IgD-negative memory B cell (primary cell): ENCODE measurements at regions not wholly inside any gene's neighbourhood (a gene's known extent, or its start where the extent isn't known, plus 50 kb on each side); places are given as distances from the start of the nearest gene placed in this dataset.
A peak's percentile ranks its signal among the peaks of the same experiment; 100 is the strongest.

Source experiments
- H3K27ac Mint-ChIP-seq, 3 donors: one replicate each; pipeline ENCODE4 v1.8.0; 2020 to 2022; ENCODE audit warnings: mild to moderate bottlenecking in 3 of 3, mixed read lengths in 3 of 3, moderate library complexity in 1 of 3
- H3K27me3 Mint-ChIP-seq: one replicate; pipeline ENCODE4 v1.8.0; 2021; ENCODE audit warnings: mixed read lengths
- H3K36me3 Mint-ChIP-seq: one replicate; pipeline ENCODE4 v1.8.0; 2020; ENCODE audit warnings: mild to moderate bottlenecking, mixed read lengths
- H3K4me1 Mint-ChIP-seq, 3 donors: one replicate each; pipeline ENCODE4 v1.8.0; 2020 to 2022; ENCODE audit warnings: mixed read lengths in 3 of 3, mild to moderate bottlenecking in 1 of 3
- H3K4me3 Mint-ChIP-seq, 4 donors: one replicate each; pipeline ENCODE4 v1.8.0; 2020 to 2022; ENCODE audit warnings: mild to moderate bottlenecking in 4 of 4, mixed read lengths in 4 of 4, moderate library complexity in 3 of 4
- H3K9me3 Mint-ChIP-seq, 3 donors: one replicate each; pipeline ENCODE4 v1.8.0; 2020 to 2021; ENCODE audit warnings: mixed read lengths in 3 of 3, mild to moderate bottlenecking in 1 of 3

DNA sequence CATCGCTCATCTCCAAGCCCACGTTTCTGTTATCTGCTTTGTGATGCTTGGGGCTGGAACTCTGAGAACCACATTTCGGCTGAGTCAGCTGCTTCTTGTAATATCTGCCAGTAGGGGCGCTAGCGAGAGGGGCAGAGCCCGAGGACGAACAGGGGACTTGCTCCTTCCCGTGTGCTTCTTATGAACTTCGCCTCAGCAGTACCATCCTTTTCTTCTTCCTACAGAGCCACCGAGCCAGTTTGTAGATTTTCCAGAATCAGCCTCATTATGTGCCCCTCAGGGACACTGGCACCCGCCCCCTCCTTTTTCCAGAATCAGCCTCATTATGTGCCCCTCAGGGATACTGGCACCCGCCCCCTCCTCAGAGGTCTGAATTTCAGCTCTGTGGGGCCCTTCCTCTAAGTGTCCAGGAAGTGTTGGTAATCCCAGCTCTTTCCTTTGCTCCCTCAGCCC lies 441.7 kb upstream of the RASGEF1B start:
- peaks cover 0 to 3% (median 2%) of the 10 kb centered on the region in 3 donors for H3K4me1 Mint-ChIP-seq
- H3K4me3 Mint-ChIP-seq, result no peak overlapping the region
- peaks cover 8% of the 10 kb centered on the region for H3K27me3 Mint-ChIP-seq

DNA sequence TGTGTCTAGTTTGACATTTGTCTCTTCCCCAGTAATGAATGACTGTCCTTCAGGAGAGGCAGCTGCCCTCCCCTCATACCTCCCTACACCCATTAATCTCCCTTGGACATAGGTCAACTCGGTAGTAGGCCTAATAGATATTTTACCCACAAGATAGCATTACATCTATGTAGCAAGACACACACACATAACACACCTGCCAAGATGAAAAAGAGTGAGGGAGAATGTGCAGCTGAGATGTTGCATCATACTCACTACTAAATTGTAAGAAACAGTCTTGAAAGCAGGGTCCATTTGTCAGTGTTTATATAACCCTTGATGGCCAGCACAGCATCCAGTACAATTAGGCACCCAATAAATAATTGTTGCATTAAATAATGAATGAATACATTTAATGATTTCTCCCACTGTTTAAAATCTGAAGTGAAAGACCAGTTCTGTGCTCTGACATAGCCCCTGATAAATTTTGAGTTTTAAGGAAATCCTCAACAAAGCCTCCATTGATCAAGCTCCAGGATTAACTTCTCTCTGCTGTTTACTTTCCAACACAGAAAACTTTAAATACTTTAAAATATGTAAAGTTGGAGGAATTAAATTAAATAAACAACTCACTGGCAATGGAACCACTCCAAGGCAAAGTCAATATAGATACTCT lies 440.8 kb upstream of the RASGEF1B start:
- no peak overlapping the region for H3K4me3 Mint-ChIP-seq
- peaks cover 9% of the 10 kb centered on the region for H3K27me3 Mint-ChIP-seq

More for the DNA sequence above, 441.7 kb upstream of the RASGEF1B start:
- Mint-ChIP-seq H3K36me3 (no peaks in the 10 kb centered on the region), H3K27ac (peak overlapping the region in 1 of 3 donors; percentile 76), H3K9me3 (no peaks in the 10 kb centered on the region)

GRCh38 chr4:81906905-81907304 lies 435.2 kb upstream of the RASGEF1B start:
- H3K9me3 Mint-ChIP-seq, result no peaks in the 10 kb centered on the region
- H3K4me1 Mint-ChIP-seq, result no peaks in the 10 kb centered on the region
- H3K4me3 Mint-ChIP-seq, result no peak overlapping the region
- H3K27me3 Mint-ChIP-seq, result peaks cover 1% of the 10 kb centered on the region
- H3K27ac Mint-ChIP-seq, result no peak overlapping the region
- no peaks in the 10 kb centered on the region for H3K36me3 Mint-ChIP-seq

More for the DNA sequence above, 440.8 kb upstream of the RASGEF1B start:
- no peaks in the 10 kb centered on the region for H3K9me3 Mint-ChIP-seq
- peaks cover 0 to 3% (median 2%) of the 10 kb centered on the region in 3 donors for H3K4me1 Mint-ChIP-seq
- H3K27ac Mint-ChIP-seq, result no peak overlapping the region
- no peaks in the 10 kb centered on the region for H3K36me3 Mint-ChIP-seq

DNA sequence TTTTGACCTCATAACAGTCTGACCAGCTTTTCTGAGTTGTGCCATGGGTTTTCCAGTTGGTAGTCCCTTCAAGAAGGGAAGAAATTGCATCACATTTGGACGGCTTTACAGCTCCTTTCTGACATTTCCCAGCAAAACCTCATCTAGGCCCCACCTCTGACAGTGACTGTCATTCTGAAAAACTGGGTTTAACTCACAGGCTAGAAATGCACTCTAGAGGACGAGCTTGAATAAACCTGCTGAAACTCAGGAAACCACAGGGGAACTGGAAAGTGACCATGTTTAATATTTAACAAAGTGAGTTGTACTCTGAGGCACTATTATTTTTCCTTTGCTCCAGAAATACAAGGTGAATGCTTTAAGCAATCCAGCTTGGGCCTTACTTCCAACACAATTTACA lies 434.3 kb upstream of the RASGEF1B start:
- Mint-ChIP-seq H3K36me3 (no peaks in the 10 kb centered on the region), H3K27me3 (peaks cover 1% of the 10 kb centered on the region), H3K9me3 (no peaks in the 10 kb centered on the region), H3K27ac (no peak overlapping the region), H3K4me3 (no peak overlapping the region), H3K4me1 (no peaks in the 10 kb centered on the region)

GRCh38 chr4:81904121-81904520 lies 432.4 kb upstream of the RASGEF1B start:
- H3K36me3 Mint-ChIP-seq, result peaks cover 1% of the 10 kb centered on the region
- no peaks in the 10 kb centered on the region for H3K9me3 Mint-ChIP-seq
- H3K4me1 Mint-ChIP-seq, result no peaks in the 10 kb centered on the region
- no peak overlapping the region for H3K27ac Mint-ChIP-seq
- no peak overlapping the region for H3K4me3 Mint-ChIP-seq
- peaks cover 1% of the 10 kb centered on the region for H3K27me3 Mint-ChIP-seq

GRCh38 chr4:81903212-81903611 lies 431.5 kb upstream of the RASGEF1B start:
- Mint-ChIP-seq H3K9me3 (no peaks in the 10 kb centered on the region), H3K4me1 (no peaks in the 10 kb centered on the region), H3K36me3 (peaks cover 1% of the 10 kb centered on the region), H3K27ac (no peak overlapping the region), H3K27me3 (peaks cover 1% of the 10 kb centered on the region), H3K4me3 (no peak overlapping the region)

GRCh38 chr4:81898862-81899504 lies 427.3 kb upstream of the RASGEF1B start:
- Mint-ChIP-seq H3K4me1 (no peaks in the 10 kb centered on the region), H3K9me3 (no peaks in the 10 kb centered on the region), H3K4me3 (no peak overlapping the region), H3K27ac (no peak overlapping the region), H3K27me3 (no peaks in the 10 kb centered on the region), H3K36me3 (peaks cover 1% of the 10 kb centered on the region)

DNA sequence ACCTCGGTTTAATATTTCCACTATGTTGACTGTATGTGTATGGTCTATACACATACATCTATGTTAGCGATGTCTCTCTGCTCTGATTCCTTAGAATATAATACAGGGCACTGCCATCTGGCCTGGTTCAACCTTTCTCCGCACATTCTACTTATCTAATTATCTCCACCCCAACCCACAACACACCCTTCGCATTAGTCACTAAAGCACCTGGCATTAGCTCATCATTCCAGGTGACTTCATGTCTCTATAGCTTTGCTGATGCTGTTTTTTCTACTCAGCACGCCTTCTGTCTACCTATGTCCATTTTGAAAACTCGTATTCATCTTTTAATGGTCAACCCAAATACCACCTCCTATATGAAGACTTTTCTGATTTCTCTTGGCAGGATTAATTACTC lies 425.2 kb upstream of the RASGEF1B start:
- Mint-ChIP-seq H3K9me3 (no peaks in the 10 kb centered on the region), H3K4me3 (no peak overlapping the region), H3K27ac (no peak overlapping the region), H3K36me3 (peaks cover 1% of the 10 kb centered on the region), H3K4me1 (no peaks in the 10 kb centered on the region), H3K27me3 (peaks cover 2% of the 10 kb centered on the region)

- Mint-ChIP-seq H3K36me3 (no peaks in the 10 kb centered on the region), H3K27me3 (peaks cover 2% of the 10 kb centered on the region), H3K9me3 (peaks cover 0 to 3% (median 0%) of the 10 kb centered on the region in 3 donors), H3K27ac (no peak overlapping the region), H3K4me3 (no peak overlapping the region), H3K4me1 (no peaks in the 10 kb centered on the region)
Measured at GRCh38 chr4:81891005-81891996, 419.6 kb upstream of the RASGEF1B start.

GRCh38 chr4:81884986-81885385 lies 413.3 kb upstream of the RASGEF1B start:
- Mint-ChIP-seq H3K27ac (no peak overlapping the region), H3K4me1 (peaks cover 0 to 2% (median 0%) of the 10 kb centered on the region in 3 donors), H3K36me3 (no peaks in the 10 kb centered on the region), H3K9me3 (peaks cover 0 to 6% (median 0%) of the 10 kb centered on the region in 3 donors), H3K27me3 (peaks cover under 1% of the 10 kb centered on the region), H3K4me3 (no peak overlapping the region)

GRCh38 chr4:81883530-81884450 lies 412.1 kb upstream of the RASGEF1B start:
- Mint-ChIP-seq H3K36me3 (no peaks in the 10 kb centered on the region), H3K27ac (no peak overlapping the region), H3K9me3 (peaks cover 0 to 3% (median 0%) of the 10 kb centered on the region in 3 donors), H3K4me3 (no peak overlapping the region), H3K4me1 (peaks cover 0 to 2% (median 0%) of the 10 kb centered on the region in 3 donors), H3K27me3 (peaks cover 2% of the 10 kb centered on the region)

DNA sequence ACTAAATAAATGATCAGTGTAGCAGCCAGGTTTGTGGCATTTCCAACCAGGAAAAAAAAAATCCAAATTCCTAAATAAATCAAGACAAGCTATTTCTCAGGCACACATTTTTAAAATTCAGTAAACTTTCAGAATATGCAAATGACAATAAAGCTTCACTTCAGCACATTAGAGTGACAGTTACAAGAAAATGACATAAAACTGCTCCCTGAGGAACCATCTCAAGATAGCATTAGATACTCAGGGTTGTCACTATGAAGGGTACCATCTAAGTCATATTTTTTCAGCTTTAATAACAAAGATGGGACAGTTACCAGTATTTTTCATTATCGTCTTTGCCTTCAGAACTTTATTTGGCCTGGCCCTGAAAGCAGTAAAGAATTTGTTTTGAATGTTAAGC lies 411.3 kb upstream of the RASGEF1B start:
- H3K27me3 Mint-ChIP-seq, result peaks cover 2% of the 10 kb centered on the region
- H3K4me1 Mint-ChIP-seq, result peaks cover 0 to 2% (median 0%) of the 10 kb centered on the region in 3 donors
- H3K27ac Mint-ChIP-seq, result no peak overlapping the region
- H3K4me3 Mint-ChIP-seq, result no peak overlapping the region
- peaks cover 0 to 3% (median 0%) of the 10 kb centered on the region in 3 donors for H3K9me3 Mint-ChIP-seq
- no peaks in the 10 kb centered on the region for H3K36me3 Mint-ChIP-seq

- Mint-ChIP-seq H3K9me3 (peaks cover 0 to 3% (median 0%) of the 10 kb centered on the region in 3 donors), H3K4me1 (peaks cover 0 to 2% (median 0%) of the 10 kb centered on the region in 3 donors), H3K4me3 (no peak overlapping the region), H3K27ac (no peak overlapping the region), H3K36me3 (no peaks in the 10 kb centered on the region), H3K27me3 (peaks cover 2% of the 10 kb centered on the region)
Measured at GRCh38 chr4:81881855-81882621, 410.3 kb upstream of the RASGEF1B start.
